ENCODE measurements at regions not wholly inside any gene's neighbourhood (a gene's known extent, or its start where the extent isn't known, plus 50 kb on each side); places are given as distances from the start of the nearest gene placed in this dataset.
"Not testable (repeated sequence)": the region's sequence is repeated elsewhere in the genome, so short reads cannot be mapped to it uniquely, and the experiment has no call there.

GRCh38 chr1:178033019-178033418 is 60.9 kb upstream of the RASAL2 start:
- no peaks in the 10 kb centered on the region for H3K36me3 ChIP-seq (ENCODE audit: insufficient read depth, low read length)
- no peak for DNase-seq (ENCODE audit: low read depth, low spot score)
- TF ChIP-seq EZH2 (IDR thresholded peaks at IDR 0.05) (no peak), FOXP2 (optimal IDR thresholded peaks at IDR 0.05; ENCODE audit: control extremely low read depth, extremely low read length, insufficient read depth) (no peak), POLR2AphosphoS5 (IDR thresholded peaks at IDR 0.05; ENCODE audit: borderline replicate concordance, low read depth, low read length) (no peak)
- no peak overlapping the region for H3K27ac ChIP-seq
- no peaks in the 10 kb centered on the region for H3K9me3 ChIP-seq (ENCODE audit: low read depth, low read length)
- no peak overlapping the region for H3K4me3 ChIP-seq
- H3K9ac ChIP-seq (ENCODE audit: insufficient read length) = no peak overlapping the region

- Histone ChIP-seq H3K36me3 (ENCODE audit: insufficient read depth, low read length) (no peaks in the 10 kb centered on the region), H3K4me3 (no peak overlapping the region), H3K9ac (ENCODE audit: insufficient read length) (no peak overlapping the region), H3K27ac (no peak overlapping the region), H3K9me3 (ENCODE audit: low read depth, low read length) (no peaks in the 10 kb centered on the region)
- TF ChIP-seq POLR2AphosphoS5 (IDR thresholded peaks at IDR 0.05; ENCODE audit: borderline replicate concordance, low read depth, low read length) (no peak), EZH2 (IDR thresholded peaks at IDR 0.05) (no peak), FOXP2 (optimal IDR thresholded peaks at IDR 0.05; ENCODE audit: control extremely low read depth, extremely low read length, insufficient read depth) (no peak)
- DNase-seq (ENCODE audit: low read depth, low spot score) = no peak
These were observed 59.2 kb upstream of the RASAL2 start for GRCh38 chr1:178034676-178035075.

GRCh38 chr1:178036090-178036489 is 57.8 kb upstream of the RASAL2 start:
- H3K9me3 ChIP-seq (ENCODE audit: low read depth, low read length) = no peaks in the 10 kb centered on the region
- H3K9ac ChIP-seq (ENCODE audit: insufficient read length) = no peak overlapping the region
- H3K4me3 ChIP-seq = no peak overlapping the region
- TF ChIP-seq FOXP2 (optimal IDR thresholded peaks at IDR 0.05; ENCODE audit: control extremely low read depth, extremely low read length, insufficient read depth) (no peak), POLR2AphosphoS5 (IDR thresholded peaks at IDR 0.05; ENCODE audit: borderline replicate concordance, low read depth, low read length) (no peak), EZH2 (IDR thresholded peaks at IDR 0.05) (no peak)
- DNase-seq (ENCODE audit: low read depth, low spot score) = no peak
- H3K27ac ChIP-seq = no peak overlapping the region
- no peaks in the 10 kb centered on the region for H3K36me3 ChIP-seq (ENCODE audit: insufficient read depth, low read length)

- Histone ChIP-seq H3K4me3 (no peak overlapping the region), H3K9ac (ENCODE audit: insufficient read length) (no peak overlapping the region)
- no peak for DNase-seq (ENCODE audit: low read depth, low spot score)
These were observed 56.2 kb upstream of the RASAL2 start for GRCh38 chr1:178037510-178038253.

GRCh38 chr1:178038372-178038771 is 55.5 kb upstream of the RASAL2 start:
- no peak overlapping the region for H3K9ac ChIP-seq (ENCODE audit: insufficient read length)
- DNase-seq (ENCODE audit: low read depth, low spot score) = no peak
- TF ChIP-seq POLR2AphosphoS5 (IDR thresholded peaks at IDR 0.05; ENCODE audit: borderline replicate concordance, low read depth, low read length) (no peak), EZH2 (IDR thresholded peaks at IDR 0.05) (no peak), FOXP2 (optimal IDR thresholded peaks at IDR 0.05; ENCODE audit: control extremely low read depth, extremely low read length, insufficient read depth) (no peak)
- H3K4me3 ChIP-seq = no peak overlapping the region
- H3K36me3 ChIP-seq (ENCODE audit: insufficient read depth, low read length) = no peaks in the 10 kb centered on the region
- no peaks in the 10 kb centered on the region for H3K9me3 ChIP-seq (ENCODE audit: low read depth, low read length)
- H3K27ac ChIP-seq = no peak overlapping the region

More at GRCh38 chr1:178037510-178038253, 56.2 kb upstream of the RASAL2 start:
- no peak overlapping the region for H3K27ac ChIP-seq
- TF ChIP-seq POLR2AphosphoS5 (IDR thresholded peaks at IDR 0.05; ENCODE audit: borderline replicate concordance, low read depth, low read length) (no peak), EZH2 (IDR thresholded peaks at IDR 0.05) (no peak), FOXP2 (optimal IDR thresholded peaks at IDR 0.05; ENCODE audit: control extremely low read depth, extremely low read length, insufficient read depth) (no peak)
- no peaks in the 10 kb centered on the region for H3K36me3 ChIP-seq (ENCODE audit: insufficient read depth, low read length)
- H3K9me3 ChIP-seq (ENCODE audit: low read depth, low read length) = no peaks in the 10 kb centered on the region

GRCh38 chr1:178039891-178040290 is 54.0 kb upstream of the RASAL2 start:
- Histone ChIP-seq H3K27ac (no peak overlapping the region), H3K4me3 (no peak overlapping the region), H3K9me3 (ENCODE audit: low read depth, low read length) (no peaks in the 10 kb centered on the region), H3K9ac (ENCODE audit: insufficient read length) (no peak overlapping the region), H3K36me3 (ENCODE audit: insufficient read depth, low read length) (no peaks in the 10 kb centered on the region)
- DNase-seq (ENCODE audit: low read depth, low spot score) = no peak
- TF ChIP-seq FOXP2 (optimal IDR thresholded peaks at IDR 0.05; ENCODE audit: control extremely low read depth, extremely low read length, insufficient read depth) (no peak), EZH2 (IDR thresholded peaks at IDR 0.05) (no peak), POLR2AphosphoS5 (IDR thresholded peaks at IDR 0.05; ENCODE audit: borderline replicate concordance, low read depth, low read length) (no peak)

GRCh38 chr1:178043940-178044339 is 50.0 kb upstream of the RASAL2 start:
- H3K4me3 ChIP-seq; DNase-seq (ENCODE audit: low read depth, low spot score); H3K36me3 ChIP-seq (ENCODE audit: insufficient read depth, low read length); H3K9ac ChIP-seq (ENCODE audit: insufficient read length); H3K27ac ChIP-seq; H3K9me3 ChIP-seq (ENCODE audit: low read depth, low read length): not testable (repeated sequence)
